ENCODE measurements at regions not wholly inside any gene's neighbourhood (a gene's known extent, or its start where the extent isn't known, plus 50 kb on each side); places are given as distances from the start of the nearest gene placed in this dataset.

GRCh38 chrX:39996536-39996935, 101.2 kb downstream of the BCOR start:
- no peak for DNase-seq (ENCODE audit: extremely low read depth in 1 of 11, low read depth in 9 of 11, low spot score in 4 of 11)

GRCh38 chrX:39998636-39999406, 98.9 kb downstream of the BCOR start:
- DNase-seq (ENCODE audit: extremely low read depth in 1 of 11, low read depth in 9 of 11, low spot score in 4 of 11): no peak

All from renal cortex interstitium (tissue), 11 donors.